ENCODE measurements at regions not wholly inside any gene's neighbourhood (a gene's known extent, or its start where the extent isn't known, plus 50 kb on each side); places are given as distances from the start of the nearest gene placed in this dataset.

GRCh38 chr2:67066782-67067181 is 330.4 kb upstream of the ETAA1 start:
- DNase-seq (ENCODE audit: low read depth), result no peak
- no peak overlapping the region for H3K4me3 ChIP-seq (ENCODE audit: low read depth, low read length)
- no peak for TF ChIP-seq CTCF (IDR thresholded peaks at IDR 0.05; ENCODE audit: insufficient read depth, low read length)

- H3K4me3 ChIP-seq (ENCODE audit: low read depth, low read length), result no peak overlapping the region
- no peak for DNase-seq (ENCODE audit: low read depth)
- TF ChIP-seq CTCF (IDR thresholded peaks at IDR 0.05; ENCODE audit: insufficient read depth, low read length), result no peak
Measured at GRCh38 chr2:67067656-67068055, 329.5 kb upstream of the ETAA1 start.

GRCh38 chr2:67070826-67071225 is 326.3 kb upstream of the ETAA1 start:
- DNase-seq (ENCODE audit: low read depth), result no peak
- H3K4me3 ChIP-seq (ENCODE audit: low read depth, low read length), result no peak overlapping the region
- TF ChIP-seq CTCF (IDR thresholded peaks at IDR 0.05; ENCODE audit: insufficient read depth, low read length), result no peak

- no peak for DNase-seq (ENCODE audit: low read depth)
- TF ChIP-seq CTCF (IDR thresholded peaks at IDR 0.05; ENCODE audit: insufficient read depth, low read length), result no peak
Measured at GRCh38 chr2:67075056-67075455, 322.1 kb upstream of the ETAA1 start.

GRCh38 chr2:67075530-67076238 is 321.4 kb upstream of the ETAA1 start:
- DNase-seq (ENCODE audit: low read depth), result no peak
- no peak for TF ChIP-seq CTCF (IDR thresholded peaks at IDR 0.05; ENCODE audit: insufficient read depth, low read length)
- no peak overlapping the region for H3K4me3 ChIP-seq (ENCODE audit: low read depth, low read length)

More at GRCh38 chr2:67075056-67075455, 322.1 kb upstream of the ETAA1 start:
- no peak overlapping the region for H3K4me3 ChIP-seq (ENCODE audit: low read depth, low read length)

GRCh38 chr2:67076239-67076624 is 320.9 kb upstream of the ETAA1 start:
- no peak for DNase-seq (ENCODE audit: low read depth)
- no peak for TF ChIP-seq CTCF (IDR thresholded peaks at IDR 0.05; ENCODE audit: insufficient read depth, low read length)
- no peak overlapping the region for H3K4me3 ChIP-seq (ENCODE audit: low read depth, low read length)

GRCh38 chr2:67079729-67080128 is 317.4 kb upstream of the ETAA1 start:
- TF ChIP-seq CTCF (IDR thresholded peaks at IDR 0.05; ENCODE audit: insufficient read depth, low read length), result no peak
- no peak overlapping the region for H3K4me3 ChIP-seq (ENCODE audit: low read depth, low read length)
- DNase-seq (ENCODE audit: low read depth), result no peak
